Mucosa of rectum (tissue), 2 donors: ENCODE measurements at regions not wholly inside any gene's neighbourhood (a gene's known extent, or its start where the extent isn't known, plus 50 kb on each side); places are given as distances from the start of the nearest gene placed in this dataset.
"Not testable (repeated sequence)": the region's sequence is repeated elsewhere in the genome, so short reads cannot be mapped to it uniquely, and the experiment has no call there.

ENCODE experiments used
- H3K27ac ChIP-seq, 2 donors: one replicate each; pipeline ENCODE4 v1.7.0; 2013; ENCODE audit warnings: inconsistent platforms in 2 of 2, low read depth in 2 of 2, low read length in 2 of 2
- H3K27me3 ChIP-seq, 2 donors: one replicate each; pipeline ENCODE4 v1.7.0; 2013; ENCODE audit warnings: low read length in 2 of 2; ENCODE audit not compliant: control insufficient read depth in 2 of 2, insufficient read depth in 2 of 2
- H3K36me3 ChIP-seq, 2 donors: one replicate each; pipeline ENCODE4 v1.7.0; 2013; ENCODE audit warnings: low read length in 2 of 2; ENCODE audit not compliant: control insufficient read depth in 2 of 2, insufficient read depth in 2 of 2
- H3K4me1 ChIP-seq, 2 donors: one replicate each; pipeline ENCODE4 v1.7.0; 2013; ENCODE audit warnings: low read length in 2 of 2, mild to moderate bottlenecking in 1 of 2; ENCODE audit not compliant: control insufficient read depth in 2 of 2, insufficient read depth in 2 of 2
- H3K4me3 ChIP-seq, 2 donors: one replicate each; pipeline ENCODE4 v1.7.0; 2013; ENCODE audit warnings: low read length in 2 of 2
- H3K9ac ChIP-seq, 2 donors: one replicate each; pipeline ENCODE4 v1.7.0; 2013; ENCODE audit warnings: low read length in 2 of 2, low read depth in 1 of 2, mild to moderate bottlenecking in 1 of 2
- H3K9me3 ChIP-seq, 2 donors: one replicate each; pipeline ENCODE4 v1.7.0; 2013; ENCODE audit warnings: low read length in 2 of 2; ENCODE audit not compliant: control insufficient read depth in 2 of 2
- donor health status: healthy.
- donor health status: Normal muscosa, but diverticular disease.

DNA sequence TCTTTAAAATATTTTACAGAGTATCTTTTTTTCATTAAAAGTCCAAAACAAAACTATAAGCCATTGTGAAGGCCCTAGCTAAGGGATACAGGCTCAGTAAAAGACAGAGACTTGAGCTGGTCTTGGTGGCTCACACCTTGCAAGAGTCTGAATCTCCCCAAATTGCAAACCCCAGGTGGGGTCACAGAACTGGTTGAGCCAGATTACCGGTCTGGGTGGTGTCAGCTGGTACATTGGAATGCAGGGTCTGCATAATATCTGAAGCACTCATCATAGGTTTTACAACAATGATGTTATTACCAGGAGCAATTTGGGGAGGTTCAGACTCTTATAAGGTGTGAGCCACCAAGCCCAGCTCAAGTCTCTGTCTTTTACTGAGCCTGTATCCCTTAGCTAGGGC, 201.2 kb upstream of the ARPP21 start:
- Histone ChIP-seq H3K9me3 (no peaks in the 10 kb centered on the region), H3K27ac (no peak overlapping the region), H3K27me3 (no peaks in the 10 kb centered on the region), H3K4me3 (no peak overlapping the region), H3K36me3 (no peaks in the 10 kb centered on the region), H3K9ac (no peak overlapping the region), H3K4me1 (no peaks in the 10 kb centered on the region)

DNA sequence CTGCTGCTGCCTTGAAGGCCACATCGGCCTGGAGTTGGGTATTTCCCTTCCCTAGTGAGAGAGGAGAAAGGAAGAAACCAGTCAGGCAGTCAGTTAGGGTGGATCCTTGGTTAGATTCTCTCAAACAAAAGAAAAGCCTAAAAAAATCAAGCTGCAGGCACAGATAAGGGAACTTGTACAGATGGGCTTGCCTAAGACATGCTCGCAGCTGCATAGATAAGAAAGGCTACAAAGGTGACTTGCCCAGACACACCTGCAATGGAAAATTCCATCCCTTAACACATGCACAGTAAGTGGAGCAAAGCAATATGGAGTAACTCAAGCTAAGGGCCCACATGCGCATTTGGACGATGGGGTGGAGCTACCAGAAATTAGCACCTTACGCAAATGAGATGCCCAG, 199.7 kb upstream of the ARPP21 start:
- Histone ChIP-seq H3K36me3 (no peaks in the 10 kb centered on the region), H3K9me3 (no peaks in the 10 kb centered on the region), H3K9ac (no peak overlapping the region), H3K4me3 (no peak overlapping the region), H3K27ac (no peak overlapping the region), H3K4me1 (no peaks in the 10 kb centered on the region), H3K27me3 (no peaks in the 10 kb centered on the region)

- no peaks in the 10 kb centered on the region for H3K9me3 ChIP-seq
- H3K4me3 ChIP-seq: no peak overlapping the region
- H3K9ac ChIP-seq: no peak overlapping the region
- no peaks in the 10 kb centered on the region for H3K36me3 ChIP-seq
- H3K4me1 ChIP-seq: no peaks in the 10 kb centered on the region
- H3K27me3 ChIP-seq: no peaks in the 10 kb centered on the region
- H3K27ac ChIP-seq: no peak overlapping the region
These were observed 198.5 kb upstream of the ARPP21 start for GRCh38 chr3:35440826-35441225.

DNA sequence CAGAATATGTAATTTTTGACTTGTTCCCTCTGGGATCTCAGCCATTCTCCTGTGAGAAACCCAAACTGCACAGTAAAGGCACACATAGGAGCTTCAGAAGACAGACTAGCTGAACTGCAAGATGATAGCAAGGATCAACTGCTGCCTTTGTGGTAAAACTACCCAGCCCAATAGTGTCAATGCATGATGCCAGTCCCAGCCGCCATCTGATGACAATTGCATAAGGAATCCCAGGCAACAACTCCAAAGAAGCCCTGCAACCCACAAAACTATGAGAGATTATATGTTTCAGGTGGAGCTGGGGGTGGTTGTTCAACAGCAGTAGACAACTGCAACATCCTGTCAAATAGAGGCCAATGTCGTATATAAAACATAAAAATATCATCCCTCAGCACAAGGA, 192.4 kb upstream of the ARPP21 start:
- no peaks in the 10 kb centered on the region for H3K27me3 ChIP-seq

GRCh38 chr3:35448121-35448520, 191.2 kb upstream of the ARPP21 start:
- no peak overlapping the region for H3K4me3 ChIP-seq
- H3K9ac ChIP-seq: no peak overlapping the region
- no peaks in the 10 kb centered on the region for H3K9me3 ChIP-seq
- H3K27me3 ChIP-seq: no peaks in the 10 kb centered on the region
- no peak overlapping the region for H3K27ac ChIP-seq
- no peaks in the 10 kb centered on the region for H3K4me1 ChIP-seq
- H3K36me3 ChIP-seq: no peaks in the 10 kb centered on the region

More for the DNA sequence above, 192.4 kb upstream of the ARPP21 start:
- H3K4me1 ChIP-seq: no peaks in the 10 kb centered on the region
- no peaks in the 10 kb centered on the region for H3K36me3 ChIP-seq
- no peak overlapping the region for H3K27ac ChIP-seq
- H3K9ac ChIP-seq: no peak overlapping the region
- H3K4me3 ChIP-seq: no peak overlapping the region
- H3K9me3 ChIP-seq: no peaks in the 10 kb centered on the region

- Histone ChIP-seq H3K9ac (no peak overlapping the region), H3K36me3 (no peaks in the 10 kb centered on the region), H3K4me1 (no peaks in the 10 kb centered on the region), H3K27me3 (no peaks in the 10 kb centered on the region), H3K9me3 (no peaks in the 10 kb centered on the region), H3K27ac (no peak overlapping the region), H3K4me3 (no peak overlapping the region)
These were observed 190.6 kb upstream of the ARPP21 start for GRCh38 chr3:35448681-35449080.

DNA sequence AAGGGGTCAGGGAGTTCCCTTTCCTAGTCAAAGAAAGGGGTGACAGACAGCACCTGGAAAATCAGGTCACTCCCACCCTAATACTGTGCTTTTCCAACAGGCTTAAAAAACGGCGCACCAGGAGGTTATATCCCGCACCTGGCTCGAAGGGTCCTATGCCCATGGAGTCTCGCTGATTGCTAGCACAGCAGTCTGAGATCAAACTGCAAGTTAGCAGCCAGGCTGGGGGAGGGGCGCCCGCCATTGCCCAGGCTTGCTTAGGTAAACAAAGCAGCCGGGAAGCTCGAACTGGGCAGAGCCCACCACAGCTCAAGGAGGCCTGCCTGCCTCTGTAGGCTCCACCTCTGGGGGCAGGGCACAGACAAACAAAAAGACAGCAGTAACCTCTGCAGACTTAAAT, 184.5 kb upstream of the ARPP21 start:
- not testable (repeated sequence) for H3K4me1 ChIP-seq, H3K9me3 ChIP-seq, H3K36me3 ChIP-seq, H3K9ac ChIP-seq, H3K27ac ChIP-seq, H3K27me3 ChIP-seq, H3K4me3 ChIP-seq

- Histone ChIP-seq H3K36me3 (no peaks in the 10 kb centered on the region), H3K4me1 (no peaks in the 10 kb centered on the region), H3K9ac (no peak overlapping the region), H3K4me3 (no peak overlapping the region), H3K27ac (no peak overlapping the region), H3K9me3 (no peaks in the 10 kb centered on the region), H3K27me3 (no peaks in the 10 kb centered on the region)
These were observed 165.4 kb upstream of the ARPP21 start for GRCh38 chr3:35473956-35474355.

- H3K9me3 ChIP-seq, H3K27ac ChIP-seq, H3K4me1 ChIP-seq, H3K36me3 ChIP-seq, H3K9ac ChIP-seq, H3K4me3 ChIP-seq, H3K27me3 ChIP-seq: not testable (repeated sequence)
These were observed 156.8 kb upstream of the ARPP21 start for GRCh38 chr3:35482566-35482965.

DNA sequence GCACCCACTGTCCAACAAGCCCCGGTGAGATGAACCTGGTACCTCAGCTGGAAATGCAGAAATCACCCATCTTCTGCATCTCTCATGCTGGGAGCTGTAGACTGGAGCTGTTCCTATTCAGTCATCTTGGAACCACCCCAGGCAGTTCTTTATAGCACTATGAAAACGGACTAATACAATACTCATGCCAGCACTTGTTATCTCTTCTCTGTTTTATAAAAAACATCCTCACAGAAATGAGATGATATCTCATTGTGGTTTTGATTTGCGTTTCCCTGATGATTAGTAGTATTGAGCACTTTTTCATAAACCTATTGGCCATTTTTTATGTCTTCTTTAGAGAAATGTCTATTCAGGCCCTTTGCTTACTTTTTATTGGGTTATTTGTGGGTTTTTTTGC, 156.2 kb upstream of the ARPP21 start:
- no peaks in the 10 kb centered on the region for H3K36me3 ChIP-seq
- H3K9ac ChIP-seq: no peak overlapping the region
- H3K27me3 ChIP-seq: no peaks in the 10 kb centered on the region
- H3K4me1 ChIP-seq: peaks cover 0 to 2% of the 10 kb centered on the region in 2 donors
- H3K4me3 ChIP-seq: no peak overlapping the region
- H3K9me3 ChIP-seq: no peaks in the 10 kb centered on the region
- H3K27ac ChIP-seq: no peak overlapping the region

DNA sequence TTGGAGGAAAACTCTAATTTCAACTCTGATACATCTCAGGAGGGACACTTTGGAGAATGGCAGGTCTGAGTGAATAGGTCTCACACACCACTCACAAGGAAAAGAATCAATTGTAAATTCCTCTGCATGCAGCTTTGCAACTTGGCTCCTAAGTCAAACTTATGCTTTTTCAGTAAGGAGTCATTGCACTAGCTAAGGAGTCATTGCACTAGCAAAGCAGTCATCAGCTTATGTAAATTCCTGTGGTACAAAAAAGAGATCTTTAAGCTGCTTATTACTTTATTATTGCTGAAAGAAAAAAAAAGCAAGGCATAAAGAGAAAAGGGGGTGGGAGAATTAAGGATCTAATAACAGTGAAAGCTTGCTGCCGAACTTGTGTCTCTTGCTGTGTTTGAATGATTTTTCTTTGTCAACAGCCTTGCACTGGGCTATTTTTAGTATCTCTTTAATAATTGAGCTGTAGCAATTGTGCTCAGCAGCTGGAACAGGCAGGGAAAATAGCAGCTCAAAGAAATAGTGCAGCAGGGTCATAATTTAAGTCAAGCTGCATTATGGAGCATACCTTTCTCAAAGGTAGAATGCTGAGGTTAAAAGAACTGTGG, 154.3 kb upstream of the ARPP21 start:
- Histone ChIP-seq H3K27me3 (no peaks in the 10 kb centered on the region), H3K27ac (no peak overlapping the region), H3K9ac (no peak overlapping the region), H3K9me3 (no peaks in the 10 kb centered on the region), H3K4me3 (no peak overlapping the region), H3K4me1 (peaks cover 0 to 2% of the 10 kb centered on the region in 2 donors), H3K36me3 (no peaks in the 10 kb centered on the region)
